Smooth muscle cell (in vitro differentiated cells): ENCODE measurements at regions not wholly inside any gene's neighbourhood (a gene's known extent, or its start where the extent isn't known, plus 50 kb on each side); places are given as distances from the start of the nearest gene placed in this dataset.

Experiments
- DNase-seq: peaks from one replicate; lab custom pipeline; 2025; ENCODE audit not compliant: unreplicated experiment; lab: John Stamatoyannopoulos, UW
- H2AFZ ChIP-seq: fragments of 200-600 bp; sonication (generic); 2 replicates; pipeline ENCODE4 v1.6.0; 2016; ENCODE audit warnings: antibody characterized with exemption, low read depth, mild to moderate bottlenecking
- H3F3A ChIP-seq: fragments of 200-600 bp; sonication (generic); 2 replicates; pipeline ENCODE4 v1.6.0; 2017; ENCODE audit warnings: antibody characterized with exemption, low read depth
- H3K27ac ChIP-seq: fragments of 200-600 bp; sonication (generic); 2 replicates; pipeline ENCODE4 v1.5.1; 2016; ENCODE audit warnings: low read depth, mild to moderate bottlenecking
- H3K27me3 ChIP-seq: fragments of 200-600 bp; sonication (generic); 2 replicates; pipeline ENCODE4 v1.6.1; 2016; ENCODE audit warnings: low read depth, mild to moderate bottlenecking
- H3K36me3 ChIP-seq: fragments of 200-600 bp; sonication (generic); 2 replicates; pipeline ENCODE4 v1.5.1; 2016; ENCODE audit warnings: low read depth
- H3K4me1 ChIP-seq: fragments of 200-600 bp; sonication (generic); 2 replicates; pipeline ENCODE4 v1.5.1; 2016; ENCODE audit warnings: low read depth
- H3K4me2 ChIP-seq: fragments of 200-600 bp; sonication (generic); 2 replicates; pipeline ENCODE4 v1.6.0; 2016; ENCODE audit warnings: mild to moderate bottlenecking
- H3K4me3 ChIP-seq: fragments of 200-600 bp; sonication (generic); 2 replicates; pipeline ENCODE4 v1.5.1; 2016; ENCODE audit warnings: mild to moderate bottlenecking
- H3K79me2 ChIP-seq: fragments of 200-600 bp; sonication (generic); 2 replicates; pipeline ENCODE4 v1.6.0; 2016; ENCODE audit warnings: low read depth, mild to moderate bottlenecking
- H3K9ac ChIP-seq: fragments of 200-600 bp; sonication (generic); 2 replicates; pipeline ENCODE4 v1.6.0; 2016; ENCODE audit warnings: low read depth
- H3K9me3 ChIP-seq: fragments of 200-600 bp; sonication (generic); replicated peaks from 2 replicates; pipeline ENCODE4 v1.5.1; 2016; ENCODE audit warnings: low read depth
- H4K20me1 ChIP-seq: fragments of 200-600 bp; sonication (generic); 2 replicates; pipeline ENCODE4 v1.6.0; 2016; ENCODE audit warnings: low read depth
- WGBS: methylation state at CpG from one replicate; pipeline ENCODE4 v1.1.7; 2016; ENCODE audit warnings: low lambda C conversion rate; 5-methylcytosine and 5-hydroxymethylcytosine counted together
- TF ChIP-seq, protein P1 (sequence below): fragments of 200-600 bp; sonication (generic); IDR thresholded peaks from 2 replicates; pipeline ENCODE4 v1.5.1; 2017; ENCODE audit warnings: borderline replicate concordance, mild to moderate bottlenecking, antibody characterized with exemption; ENCODE audit not compliant: insufficient read depth, poor library complexity, severe bottlenecking

GRCh38 chr12:27178723-27179399 is 65.2 kb upstream of the STK38L start:
- Histone ChIP-seq H4K20me1 (no peaks in the 10 kb centered on the region), H3K4me3 (no peak overlapping the region), H3K36me3 (no peaks in the 10 kb centered on the region), H3K27me3 (no peaks in the 10 kb centered on the region), H3K4me2 (peak overlapping the region; percentile 75), H3K9me3 (no peaks in the 10 kb centered on the region), H2AFZ (no peak overlapping the region), H3K9ac (peak overlapping the region; percentile 85), H3F3A (peaks cover 40% of the 10 kb centered on the region), H3K4me1 (peaks cover 33% of the 10 kb centered on the region), H3K27ac (peak overlapping the region; percentile 99), H3K79me2 (no peaks in the 10 kb centered on the region)
- DNase-seq, result no peak
- TF ChIP-seq, protein P1, sequence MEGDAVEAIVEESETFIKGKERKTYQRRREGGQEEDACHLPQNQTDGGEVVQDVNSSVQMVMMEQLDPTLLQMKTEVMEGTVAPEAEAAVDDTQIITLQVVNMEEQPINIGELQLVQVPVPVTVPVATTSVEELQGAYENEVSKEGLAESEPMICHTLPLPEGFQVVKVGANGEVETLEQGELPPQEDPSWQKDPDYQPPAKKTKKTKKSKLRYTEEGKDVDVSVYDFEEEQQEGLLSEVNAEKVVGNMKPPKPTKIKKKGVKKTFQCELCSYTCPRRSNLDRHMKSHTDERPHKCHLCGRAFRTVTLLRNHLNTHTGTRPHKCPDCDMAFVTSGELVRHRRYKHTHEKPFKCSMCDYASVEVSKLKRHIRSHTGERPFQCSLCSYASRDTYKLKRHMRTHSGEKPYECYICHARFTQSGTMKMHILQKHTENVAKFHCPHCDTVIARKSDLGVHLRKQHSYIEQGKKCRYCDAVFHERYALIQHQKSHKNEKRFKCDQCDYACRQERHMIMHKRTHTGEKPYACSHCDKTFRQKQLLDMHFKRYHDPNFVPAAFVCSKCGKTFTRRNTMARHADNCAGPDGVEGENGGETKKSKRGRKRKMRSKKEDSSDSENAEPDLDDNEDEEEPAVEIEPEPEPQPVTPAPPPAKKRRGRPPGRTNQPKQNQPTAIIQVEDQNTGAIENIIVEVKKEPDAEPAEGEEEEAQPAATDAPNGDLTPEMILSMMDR, result no peak
- WGBS, result 11% methylated on average over 2 of the region's 2 CpGs

GRCh38 chr12:27179400-27180214 is 64.5 kb upstream of the STK38L start:
- Histone ChIP-seq H2AFZ (no peak overlapping the region), H3K9me3 (no peaks in the 10 kb centered on the region), H4K20me1 (no peaks in the 10 kb centered on the region), H3K79me2 (no peaks in the 10 kb centered on the region), H3K36me3 (no peaks in the 10 kb centered on the region), H3F3A (peaks cover 40% of the 10 kb centered on the region), H3K4me1 (peaks cover 33% of the 10 kb centered on the region), H3K27ac (peak overlapping the region; percentile 99), H3K4me3 (no peak overlapping the region), H3K4me2 (peak overlapping the region; percentile 75), H3K27me3 (no peaks in the 10 kb centered on the region), H3K9ac (peak overlapping the region; percentile 85)
- TF ChIP-seq, protein P1, result no peak
- 19% methylated on average over 6 of the region's 6 CpGs for WGBS
- no peak for DNase-seq

GRCh38 chr12:27180906-27181505 is 63.1 kb upstream of the STK38L start:
- Histone ChIP-seq H3K4me3 (no peak overlapping the region), H3K4me1 (peaks cover 33% of the 10 kb centered on the region), H4K20me1 (no peaks in the 10 kb centered on the region), H3K27me3 (no peaks in the 10 kb centered on the region), H3K4me2 (peak overlapping the region; percentile 67), H3K27ac (peak overlapping the region; percentile 99), H3K9me3 (no peaks in the 10 kb centered on the region), H3K36me3 (no peaks in the 10 kb centered on the region), H2AFZ (no peak overlapping the region), H3K9ac (peak overlapping the region; percentile 74), H3K79me2 (no peaks in the 10 kb centered on the region), H3F3A (peaks cover 45% of the 10 kb centered on the region)
- TF ChIP-seq, protein P1, result no peak
- no peak for DNase-seq
- WGBS, result 20% methylated on average over 3 of the region's 3 CpGs
